ENCODE measurements at regions not wholly inside any gene's neighbourhood (a gene's known extent, or its start where the extent isn't known, plus 50 kb on each side); places are given as distances from the start of the nearest gene placed in this dataset.

DNA sequence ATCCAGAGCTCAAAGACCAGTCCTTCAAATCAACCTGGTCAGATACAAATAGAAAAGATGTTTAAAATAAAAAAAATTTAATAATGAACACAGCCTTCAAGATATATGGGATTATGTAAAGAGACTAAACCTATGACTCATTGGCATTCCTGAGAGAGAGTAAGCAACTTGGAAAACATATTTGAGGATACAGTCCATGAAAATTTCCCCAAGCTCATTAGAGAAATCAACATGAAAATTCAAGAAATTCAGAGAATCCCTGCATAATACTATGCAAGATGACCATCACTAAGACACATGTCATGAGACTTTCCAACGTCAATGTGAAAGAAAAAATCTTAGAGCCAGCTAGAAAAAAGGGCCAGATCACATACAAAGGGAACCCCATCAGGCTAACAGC lies 512.9 kb upstream of the PTGER4 start:
- no peaks in the 10 kb centered on the region for H3K9me2 ChIP-seq (replicated peaks; ENCODE audit: insufficient read depth, low read length)
- no peak for DNase-seq
- H3K9me3 ChIP-seq (replicated peaks; ENCODE audit: insufficient read depth, low read length), result no peaks in the 10 kb centered on the region
- H3K4me3 ChIP-seq (ENCODE audit: low read length), result no peak overlapping the region
- H3K9ac ChIP-seq (ENCODE audit: low read length), result no peak overlapping the region
- no peaks in the 10 kb centered on the region for H3K27me3 ChIP-seq (replicated peaks; ENCODE audit: insufficient read depth, low read length)
- H3K4me2 ChIP-seq (ENCODE audit: low read depth, low read length), result no peak overlapping the region
- no peaks in the 10 kb centered on the region for H3K4me1 ChIP-seq (ENCODE audit: low read length)
- H3K36me3 ChIP-seq (replicated peaks; ENCODE audit: insufficient read depth, low read length), result no peaks in the 10 kb centered on the region
- H4K20me1 ChIP-seq (ENCODE audit: insufficient read depth, low read length), result no peaks in the 10 kb centered on the region
- no peaks in the 10 kb centered on the region for H3F3A ChIP-seq (ENCODE audit: insufficient read depth, low read length)
- no peaks in the 10 kb centered on the region for H3K79me2 ChIP-seq (ENCODE audit: low read length)
- TF ChIP-seq EZH2phosphoT487 (IDR thresholded peaks at IDR 0.05; ENCODE audit: low read length) (no peak), EZH2 (optimal IDR thresholded peaks at IDR 0.05; ENCODE audit: low read depth, low read length) (no peak)
- TF ChIP-seq, protein P1, sequence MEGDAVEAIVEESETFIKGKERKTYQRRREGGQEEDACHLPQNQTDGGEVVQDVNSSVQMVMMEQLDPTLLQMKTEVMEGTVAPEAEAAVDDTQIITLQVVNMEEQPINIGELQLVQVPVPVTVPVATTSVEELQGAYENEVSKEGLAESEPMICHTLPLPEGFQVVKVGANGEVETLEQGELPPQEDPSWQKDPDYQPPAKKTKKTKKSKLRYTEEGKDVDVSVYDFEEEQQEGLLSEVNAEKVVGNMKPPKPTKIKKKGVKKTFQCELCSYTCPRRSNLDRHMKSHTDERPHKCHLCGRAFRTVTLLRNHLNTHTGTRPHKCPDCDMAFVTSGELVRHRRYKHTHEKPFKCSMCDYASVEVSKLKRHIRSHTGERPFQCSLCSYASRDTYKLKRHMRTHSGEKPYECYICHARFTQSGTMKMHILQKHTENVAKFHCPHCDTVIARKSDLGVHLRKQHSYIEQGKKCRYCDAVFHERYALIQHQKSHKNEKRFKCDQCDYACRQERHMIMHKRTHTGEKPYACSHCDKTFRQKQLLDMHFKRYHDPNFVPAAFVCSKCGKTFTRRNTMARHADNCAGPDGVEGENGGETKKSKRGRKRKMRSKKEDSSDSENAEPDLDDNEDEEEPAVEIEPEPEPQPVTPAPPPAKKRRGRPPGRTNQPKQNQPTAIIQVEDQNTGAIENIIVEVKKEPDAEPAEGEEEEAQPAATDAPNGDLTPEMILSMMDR (IDR thresholded peaks at IDR 0.05; ENCODE audit: low read length), result no peak
- no peak overlapping the region for H3K27ac ChIP-seq (ENCODE audit: low read length)
- H2AFZ ChIP-seq (ENCODE audit: low read length), result no peak overlapping the region

DNA sequence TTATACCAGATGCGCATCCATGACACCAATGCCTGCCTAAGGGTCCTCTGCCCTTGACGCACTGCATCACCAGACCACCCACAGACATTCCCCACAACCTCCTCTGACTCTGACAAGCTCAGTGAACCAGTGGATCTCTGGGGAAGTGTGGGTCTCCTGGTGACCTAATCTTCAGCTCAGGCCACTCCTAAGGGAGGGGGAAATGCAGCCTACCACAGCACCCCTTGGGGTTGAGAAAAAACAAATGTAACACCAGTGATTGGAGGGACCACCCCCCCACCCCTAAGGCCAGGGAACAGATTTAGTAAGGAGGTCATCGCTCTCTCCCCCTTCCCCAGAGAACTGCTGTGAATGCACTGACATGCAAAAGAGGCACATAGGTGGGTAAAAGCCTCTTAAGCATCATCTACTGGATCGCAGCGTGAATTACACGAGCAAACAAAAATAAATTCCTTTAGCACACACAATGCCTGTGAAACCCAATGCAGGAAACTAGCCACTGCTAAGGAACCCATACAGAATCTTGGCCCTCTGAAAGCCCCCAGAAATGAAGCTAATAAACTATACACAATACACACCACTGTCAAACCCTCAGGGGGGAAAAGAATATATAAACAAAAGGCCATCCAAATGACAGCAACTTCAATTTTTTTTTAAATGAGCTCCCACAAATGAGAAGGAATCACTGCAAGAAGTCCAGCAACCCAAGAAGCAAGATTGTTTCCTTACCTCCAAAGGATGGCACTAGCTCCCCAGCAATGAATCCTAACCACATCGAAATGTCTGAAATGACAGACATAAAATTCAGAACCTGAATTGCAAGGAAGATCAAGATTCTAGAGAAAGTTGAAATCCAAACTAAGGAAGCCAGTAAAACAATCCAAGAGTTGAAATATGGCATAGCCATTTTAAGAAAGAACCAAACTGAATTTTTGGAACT lies 513.7 kb upstream of the PTGER4 start:
- no peaks in the 10 kb centered on the region for H3K9me2 ChIP-seq (replicated peaks; ENCODE audit: insufficient read depth, low read length)
- H3F3A ChIP-seq (ENCODE audit: insufficient read depth, low read length), result no peaks in the 10 kb centered on the region
- H4K20me1 ChIP-seq (ENCODE audit: insufficient read depth, low read length), result no peaks in the 10 kb centered on the region
- no peaks in the 10 kb centered on the region for H3K4me1 ChIP-seq (ENCODE audit: low read length)
- no peaks in the 10 kb centered on the region for H3K36me3 ChIP-seq (replicated peaks; ENCODE audit: insufficient read depth, low read length)
- H3K79me2 ChIP-seq (ENCODE audit: low read length), result no peaks in the 10 kb centered on the region
- H3K9ac ChIP-seq (ENCODE audit: low read length), result no peak overlapping the region
- no peak overlapping the region for H3K27ac ChIP-seq (ENCODE audit: low read length)
- H3K4me3 ChIP-seq (ENCODE audit: low read length), result no peak overlapping the region
- no peaks in the 10 kb centered on the region for H3K27me3 ChIP-seq (replicated peaks; ENCODE audit: insufficient read depth, low read length)
- no peak for TF ChIP-seq EZH2 (optimal IDR thresholded peaks at IDR 0.05; ENCODE audit: low read depth, low read length)
- H3K9me3 ChIP-seq (replicated peaks; ENCODE audit: insufficient read depth, low read length), result no peaks in the 10 kb centered on the region
- H3K4me2 ChIP-seq (ENCODE audit: low read depth, low read length), result no peak overlapping the region
- no peak for DNase-seq
- H2AFZ ChIP-seq (ENCODE audit: low read length), result no peak overlapping the region

DNA sequence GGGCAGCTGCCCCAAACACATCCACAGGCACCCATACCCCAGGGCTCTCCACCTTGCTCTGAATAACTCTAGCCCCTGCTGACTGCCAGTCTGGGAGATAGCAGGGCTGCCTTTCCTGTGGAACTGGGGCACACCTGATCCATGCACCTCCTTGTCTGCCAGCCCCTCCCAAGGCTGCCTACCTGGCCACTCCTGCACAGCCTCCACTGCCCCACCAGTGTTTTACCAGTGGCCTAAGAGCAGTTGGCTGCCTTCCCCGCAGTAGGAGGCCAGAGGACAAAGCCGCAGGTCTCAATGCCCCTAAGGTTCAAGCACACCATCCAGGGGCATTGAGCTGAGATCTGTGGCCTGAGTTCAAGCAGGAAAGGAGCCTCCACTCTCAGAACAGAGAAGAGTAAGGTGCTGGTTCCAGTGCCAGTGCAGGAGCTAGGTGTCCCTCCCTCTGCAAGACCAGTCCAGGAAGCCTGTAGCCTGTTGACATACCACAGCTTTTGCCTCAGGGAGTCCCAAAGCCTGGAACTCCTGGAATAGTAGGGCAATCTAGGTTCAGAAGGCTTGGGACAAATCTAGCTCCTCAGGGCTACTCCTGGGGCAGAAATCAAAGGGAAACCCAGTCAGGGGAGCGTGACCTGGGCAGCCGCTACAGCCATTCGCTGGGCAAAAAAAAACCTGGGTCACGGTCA lies 514.5 kb upstream of the PTGER4 start:
- Histone ChIP-seq H3K4me2 (ENCODE audit: low read depth, low read length) (no peak overlapping the region), H4K20me1 (ENCODE audit: insufficient read depth, low read length) (no peaks in the 10 kb centered on the region), H3F3A (ENCODE audit: insufficient read depth, low read length) (no peaks in the 10 kb centered on the region), H3K9me2 (replicated peaks; ENCODE audit: insufficient read depth, low read length) (no peaks in the 10 kb centered on the region), H3K4me3 (ENCODE audit: low read length) (no peak overlapping the region), H3K36me3 (replicated peaks; ENCODE audit: insufficient read depth, low read length) (no peaks in the 10 kb centered on the region), H3K27ac (ENCODE audit: low read length) (no peak overlapping the region), H3K27me3 (replicated peaks; ENCODE audit: insufficient read depth, low read length) (no peaks in the 10 kb centered on the region), H3K4me1 (ENCODE audit: low read length) (no peaks in the 10 kb centered on the region), H3K9me3 (replicated peaks; ENCODE audit: insufficient read depth, low read length) (no peaks in the 10 kb centered on the region), H3K9ac (ENCODE audit: low read length) (no peak overlapping the region), H3K79me2 (ENCODE audit: low read length) (no peaks in the 10 kb centered on the region), H2AFZ (ENCODE audit: low read length) (no peak overlapping the region)
- TF ChIP-seq EZH2phosphoT487 (IDR thresholded peaks at IDR 0.05; ENCODE audit: low read length), result no peak
- TF ChIP-seq EZH2 (optimal IDR thresholded peaks at IDR 0.05; ENCODE audit: low read depth, low read length), result no peak
- TF ChIP-seq, protein P1 (IDR thresholded peaks at IDR 0.05; ENCODE audit: low read length), result no peak
- DNase-seq, result no peak

All from MM.1S (cell line).